GF-D8 (cell line): ENCODE measurements at regions not wholly inside any gene's neighbourhood (a gene's known extent, or its start where the extent isn't known, plus 50 kb on each side); places are given as distances from the start of the nearest gene placed in this dataset.
"Not testable (repeated sequence)": the region's sequence is repeated elsewhere in the genome, so short reads cannot be mapped to it uniquely, and the experiment has no call there.

Experiments used
- DNase-seq: peaks from one replicate; lab custom pipeline; 2025; lab: John Stamatoyannopoulos, UW

DNA sequence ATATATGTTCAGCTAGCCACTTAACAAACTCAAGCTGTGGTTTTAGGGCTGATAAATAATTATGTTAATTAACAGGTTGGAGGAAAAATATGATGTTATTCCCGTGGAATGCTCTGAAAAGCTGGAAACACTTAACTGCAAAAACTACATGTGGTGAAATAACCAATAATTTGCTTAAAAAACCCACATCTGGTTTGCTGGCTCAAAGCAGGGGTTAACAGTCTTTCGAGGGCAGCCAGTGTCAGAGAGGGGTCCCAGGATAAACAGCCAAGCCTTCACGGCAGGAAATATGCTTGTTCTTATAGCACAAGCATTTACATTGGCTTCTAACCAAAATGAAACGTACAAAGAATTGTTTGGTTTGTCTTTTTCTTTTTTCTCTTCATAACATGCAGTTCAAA is 254.0 kb upstream of the GAS1 start:
- DNase-seq, result no peak

DNA sequence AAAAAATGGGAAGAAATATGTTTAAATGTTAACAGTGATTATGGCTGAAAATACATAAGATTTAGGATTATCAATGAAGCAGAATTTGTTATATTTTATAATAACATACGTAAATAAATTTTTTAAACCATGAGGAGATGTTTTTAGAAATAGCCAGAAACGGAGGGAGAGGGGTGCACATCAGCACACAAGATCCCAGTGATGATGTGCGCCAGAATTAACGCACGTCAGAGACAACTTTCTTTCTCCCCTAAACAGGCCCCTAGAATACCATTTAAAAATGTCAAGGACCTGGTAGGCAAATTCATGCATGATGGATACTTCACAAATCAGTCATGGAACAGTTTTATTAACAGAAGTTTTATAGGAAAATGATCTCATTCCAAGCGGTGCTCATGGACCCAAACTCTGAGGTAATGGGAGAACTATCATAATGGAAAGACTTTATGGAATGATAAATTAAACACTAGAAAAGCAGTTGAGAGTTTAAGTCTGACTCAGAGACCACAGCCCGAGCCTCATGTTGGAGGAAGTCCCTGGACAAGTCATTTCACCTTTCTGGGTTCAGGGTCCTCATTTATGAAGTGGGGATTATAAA is 258.9 kb upstream of the GAS1 start:
- DNase-seq, result no peak

GRCh38 chr9:87210658-87211057 is 263.4 kb upstream of the GAS1 start:
- DNase-seq, result not testable (repeated sequence)

DNA sequence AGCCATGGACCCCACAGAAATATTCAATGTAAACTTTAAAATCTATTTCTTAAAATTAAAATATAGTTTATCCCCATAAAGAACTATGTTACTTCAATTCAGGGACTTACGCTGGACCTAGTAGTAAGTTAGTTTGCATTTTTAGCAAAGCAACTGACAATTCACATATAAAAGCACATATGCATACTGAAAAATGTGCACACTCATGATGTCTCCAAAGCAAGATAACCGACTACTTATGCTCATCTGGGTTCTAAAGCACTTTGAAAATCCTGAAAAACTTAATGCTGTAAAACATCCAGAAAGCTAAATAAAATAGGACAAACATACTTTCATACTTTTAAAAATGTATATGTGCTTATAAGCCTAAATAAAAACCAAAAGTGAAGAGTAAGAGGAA is 264.4 kb upstream of the GAS1 start:
- no peak for DNase-seq

- DNase-seq, result no peak
Observed at GRCh38 chr9:87212605-87213021, 265.3 kb upstream of the GAS1 start.

DNA sequence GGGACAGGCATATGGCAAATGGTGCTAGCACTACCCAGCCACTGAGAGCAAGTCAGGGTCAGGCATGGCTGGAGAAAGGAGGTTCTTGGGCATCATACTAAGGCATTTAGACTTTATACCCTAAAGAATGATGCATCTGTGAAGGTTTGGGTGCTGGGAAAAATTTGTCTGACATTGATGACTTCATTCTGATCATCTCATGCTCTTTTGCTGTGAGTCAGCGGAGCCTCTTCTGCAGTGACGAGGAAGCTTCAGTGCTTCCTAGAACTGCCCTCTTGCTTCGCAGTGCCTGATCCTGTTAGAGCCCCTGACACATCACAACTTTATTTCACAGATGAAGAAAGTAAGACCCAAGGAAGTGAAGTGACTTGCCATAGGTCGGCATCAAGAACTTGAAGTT is 266.6 kb upstream of the GAS1 start:
- no peak for DNase-seq

GRCh38 chr9:87214991-87215390 is 267.7 kb upstream of the GAS1 start:
- DNase-seq, result no peak

GRCh38 chr9:87216036-87216435 is 268.7 kb upstream of the GAS1 start:
- DNase-seq, result no peak

- no peak for DNase-seq
Observed at GRCh38 chr9:87216897-87217455, 269.7 kb upstream of the GAS1 start.

DNA sequence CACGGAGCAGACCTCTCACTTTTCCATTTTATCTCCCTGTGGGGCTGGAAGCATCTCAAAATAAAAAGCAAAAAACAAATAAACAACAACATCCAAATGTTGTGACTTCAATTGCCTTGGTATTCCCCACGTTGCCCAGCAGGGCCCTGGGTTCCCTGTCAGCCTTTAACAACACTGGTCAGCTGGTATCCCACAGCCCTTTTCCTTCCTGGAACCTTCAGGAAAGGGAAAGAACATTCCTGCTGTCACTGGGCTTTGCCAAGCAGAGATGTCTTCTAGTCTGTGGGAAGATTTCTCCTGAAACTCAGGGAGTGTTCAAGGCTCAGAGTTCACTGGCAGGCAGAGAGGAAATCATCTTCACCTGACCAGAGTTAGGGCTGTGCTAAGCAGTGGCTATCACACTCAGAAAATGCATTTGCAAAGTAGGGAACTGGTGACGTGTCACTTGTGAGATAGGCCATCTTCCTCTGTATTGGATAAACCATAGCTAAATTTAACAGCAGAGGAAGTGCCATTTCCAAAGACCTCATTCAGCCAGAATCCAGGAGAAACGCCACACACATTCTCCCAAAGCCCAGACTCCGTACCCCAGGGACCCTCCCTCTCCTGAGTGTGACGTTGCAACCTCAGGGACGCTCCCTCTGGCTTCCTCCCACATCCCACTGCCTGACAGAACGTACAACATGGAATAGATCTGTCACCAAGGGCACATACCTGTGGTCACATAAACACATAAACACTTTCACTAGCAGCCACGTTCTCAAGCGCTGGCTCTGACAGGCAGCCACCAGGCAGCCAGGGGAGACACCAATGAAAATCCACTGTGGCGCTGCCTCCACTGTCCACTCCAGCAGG is 274.0 kb upstream of the DAPK1 start:
- no peak for DNase-seq

GRCh38 chr9:87226896-87227295 is 270.8 kb upstream of the DAPK1 start:
- DNase-seq, result no peak

- no peak for DNase-seq
Observed at GRCh38 chr9:87227456-87227855, 270.2 kb upstream of the DAPK1 start.

DNA sequence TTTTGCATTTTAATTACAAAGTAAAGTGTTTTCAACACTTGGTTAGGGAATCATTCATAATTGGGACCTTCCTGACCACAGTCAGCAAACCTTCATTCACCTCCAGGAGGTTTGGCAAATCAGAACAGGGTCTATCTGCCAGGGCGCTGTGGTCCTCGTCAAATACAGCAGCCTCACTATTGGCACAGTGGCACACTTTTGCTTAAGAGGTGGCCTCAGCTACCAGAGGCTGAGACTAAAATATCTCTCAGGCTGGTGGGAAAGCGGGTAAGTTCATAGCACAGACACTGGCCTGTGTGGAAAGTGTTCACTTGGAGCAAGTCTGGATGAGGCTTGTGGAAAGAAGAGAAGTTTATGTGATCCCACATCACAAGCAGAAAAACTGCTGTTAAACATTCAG is 268.6 kb upstream of the DAPK1 start:
- DNase-seq, result no peak

DNA sequence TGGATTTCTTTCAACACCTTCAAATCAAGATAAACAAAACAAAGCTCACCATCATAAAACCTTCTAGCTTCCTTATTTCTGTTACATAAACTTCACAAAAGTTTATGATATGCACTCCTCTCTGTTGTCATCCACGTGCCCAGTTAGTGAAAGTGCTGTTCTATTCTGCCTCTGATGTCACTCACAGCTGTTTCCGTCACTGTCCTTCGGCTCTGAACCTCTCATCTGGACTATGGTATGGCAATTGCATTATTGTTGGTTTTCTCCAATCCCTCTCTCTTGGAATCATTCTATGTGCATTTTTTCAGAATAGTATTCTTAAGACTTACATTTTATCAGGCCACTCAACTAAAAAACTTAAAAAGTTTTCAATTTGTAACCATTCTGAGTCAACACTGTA is 264.2 kb upstream of the DAPK1 start:
- DNase-seq, result no peak

DNA sequence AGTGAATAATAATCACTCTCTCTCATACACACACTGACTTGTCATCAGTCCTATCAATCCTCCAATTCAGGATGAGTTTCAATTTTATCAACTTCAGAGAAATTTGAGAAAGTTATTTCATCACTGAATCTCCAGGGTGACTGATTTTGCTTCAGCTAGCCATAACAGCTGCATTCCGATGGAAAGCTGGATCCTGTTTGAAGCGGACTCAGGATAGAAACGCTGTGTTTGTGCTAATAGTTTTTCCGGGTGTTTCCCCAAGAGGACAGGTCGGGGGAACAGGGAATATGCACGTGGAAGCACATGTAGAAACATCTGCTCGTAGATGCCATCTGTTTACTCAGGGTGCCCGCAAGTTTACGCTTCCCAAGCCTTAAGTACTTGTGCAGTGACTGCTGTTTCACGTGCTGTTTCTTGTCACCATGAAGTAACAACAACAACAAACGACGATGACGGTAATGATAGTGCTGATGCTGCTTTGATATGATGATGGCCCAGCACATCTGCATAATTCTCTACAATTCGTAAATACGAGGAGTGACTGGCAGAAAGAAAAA is 263.7 kb upstream of the DAPK1 start:
- DNase-seq, result no peak

- no peak for DNase-seq
Observed at GRCh38 chr9:87234854-87235253, 262.8 kb upstream of the DAPK1 start.

- DNase-seq, result no peak
Observed at GRCh38 chr9:87236546-87236945, 261.1 kb upstream of the DAPK1 start.

DNA sequence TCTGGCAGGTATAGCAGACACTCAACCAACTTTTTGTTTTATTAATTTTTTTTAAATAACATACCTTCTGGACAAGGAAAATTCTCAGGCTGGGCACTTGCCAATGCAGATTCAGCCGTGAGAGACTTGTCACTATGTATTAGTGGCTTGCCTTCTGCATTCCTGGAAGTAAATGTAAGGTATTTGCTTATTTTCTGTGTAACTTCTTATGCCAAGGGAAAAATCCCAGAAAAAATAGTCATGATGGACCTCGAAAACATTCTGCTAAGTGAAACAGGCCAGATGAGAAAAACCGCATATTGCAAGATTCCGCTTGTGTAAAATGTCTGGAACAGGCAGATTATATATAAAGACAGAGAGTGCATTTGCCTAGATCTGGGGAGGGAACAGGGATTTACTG is 260.3 kb upstream of the DAPK1 start:
- no peak for DNase-seq

GRCh38 chr9:87238545-87238944 is 259.1 kb upstream of the DAPK1 start:
- DNase-seq, result no peak

DNA sequence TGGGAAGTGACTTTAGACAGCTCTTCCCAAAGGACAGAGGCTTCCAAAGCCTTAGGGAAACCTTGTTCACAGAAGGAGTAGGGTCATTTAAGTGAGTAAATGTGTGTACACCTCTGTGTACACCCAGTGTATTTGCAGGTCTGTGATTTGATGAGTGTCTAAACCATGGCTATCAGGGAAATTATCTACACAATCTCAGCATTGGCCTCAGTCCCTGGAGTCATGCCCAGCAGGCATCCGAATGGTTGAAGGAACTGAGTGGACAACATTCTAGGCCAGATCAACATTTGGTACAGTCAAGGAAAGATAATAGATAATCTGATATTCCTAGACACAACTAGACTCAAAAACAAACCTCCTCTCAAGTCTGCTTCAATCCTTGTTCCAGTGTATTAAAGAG is 258.4 kb upstream of the DAPK1 start:
- DNase-seq, result no peak

- DNase-seq, result no peak
Observed at GRCh38 chr9:87243602-87244001, 254.1 kb upstream of the DAPK1 start.

DNA sequence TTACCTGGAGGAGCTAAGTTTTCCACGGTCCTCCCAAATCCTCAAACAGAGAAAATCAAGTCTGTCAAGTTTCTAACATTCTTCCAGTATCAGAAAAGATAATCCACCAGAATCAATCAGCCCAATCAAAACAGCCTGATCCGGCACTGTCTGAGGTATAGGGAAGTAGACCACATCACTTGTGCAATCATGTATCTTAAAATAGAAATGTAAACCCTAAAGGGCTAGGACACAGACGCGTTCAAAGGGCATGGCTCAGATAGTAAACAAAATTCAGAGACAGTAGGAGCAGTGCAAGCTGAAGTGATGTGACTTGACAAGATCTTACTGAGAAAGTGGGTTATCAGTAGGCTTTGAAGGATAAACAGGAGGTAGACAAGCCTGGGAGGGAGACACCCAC is 252.4 kb upstream of the DAPK1 start:
- DNase-seq, result no peak

GRCh38 chr9:87247097-87247496 is 250.6 kb upstream of the DAPK1 start:
- no peak for DNase-seq
